K562 (cell line): ENCODE measurements at regions not wholly inside any gene's neighbourhood (a gene's known extent, or its start where the extent isn't known, plus 50 kb on each side); places are given as distances from the start of the nearest gene placed in this dataset.

Experiments
- BCL6 ChIP-seq: fragments of 250-450 bp; sonication (Bioruptor Pico); IDR thresholded peaks from 2 replicates; pipeline ENCODE4 v1.4.0; 2020
- CCAR2 ChIP-seq: fragments of 200-400 bp; formaldehyde crosslinking; IDR thresholded peaks from 2 replicates; pipeline ENCODE4 v1.6.1; 2017; ENCODE audit warnings: mild to moderate bottlenecking, low read depth, low read length
- DIDO1 ChIP-seq: fragments of 450-650 bp; IDR thresholded peaks from 2 replicates; pipeline ENCODE4 v1.6.1; 2016; ENCODE audit warnings: low read depth, missing biosample characterization, missing genetic modification characterization
- HNRNPUL1 ChIP-seq: fragments of 200-400 bp; formaldehyde crosslinking; IDR thresholded peaks from 2 replicates; pipeline ENCODE4 v1.6.1; 2017; ENCODE audit warnings: low read length
- MAFK ChIP-seq: IDR thresholded peaks from 2 replicates; pipeline ENCODE4 v1.6.1; 2011; ENCODE audit warnings: low read length, improper control_type of control experiment
- NFXL1 ChIP-seq: fragments of 450-650 bp; formaldehyde crosslinking; IDR thresholded peaks from 2 replicates; pipeline ENCODE4 v1.4.0; 2021; ENCODE audit warnings: mild to moderate bottlenecking
- PCBP1 ChIP-seq: fragments of 200-400 bp; formaldehyde crosslinking; IDR thresholded peaks from 2 replicates; pipeline ENCODE4 v1.6.1; 2018; ENCODE audit warnings: mild to moderate bottlenecking, low read depth, low read length; ENCODE audit not compliant: poor library complexity, severe bottlenecking
- POLR2AphosphoS5 ChIP-seq: IDR thresholded peaks from 2 replicates; pipeline ENCODE4 v1.6.1; 2011; ENCODE audit warnings: mild to moderate bottlenecking, low read depth, low read length, moderate library complexity; ENCODE audit not compliant: control insufficient read depth, insufficient read depth
- SMAD1 ChIP-seq: fragments of 150-350 bp; IDR thresholded peaks from 2 replicates; pipeline ENCODE4 v1.6.1; 2014; ENCODE audit warnings: low read length, low read depth; ENCODE audit not compliant: partially characterized antibody
- SMARCA4 ChIP-seq: fragments of 450-650 bp; IDR thresholded peaks from 2 replicates; pipeline ENCODE4 v1.6.1; 2016
- SP1 ChIP-seq: sonication (generic); formaldehyde crosslinking; IDR thresholded peaks from 2 replicates; pipeline ENCODE4 v1.8.1; 2022; ENCODE audit warnings: mild to moderate bottlenecking, missing genetic modification reagents
- ZEB2 ChIP-seq: fragments of 450-650 bp; IDR thresholded peaks from 2 replicates; pipeline ENCODE4 v1.6.1; 2016
- ZNF274 ChIP-seq: IDR thresholded peaks from 2 replicates; pipeline ENCODE4 v1.6.1; 2011; ENCODE audit warnings: low read depth, mild to moderate bottlenecking, low read length, moderate library complexity, borderline replicate concordance
- ZNF324 ChIP-seq: fragments of 250-450 bp; sonication (Bioruptor Pico); IDR thresholded peaks from 2 replicates; pipeline ENCODE4 v1.4.0; 2020; ENCODE audit warnings: mild to moderate bottlenecking
- ZNF586 ChIP-seq: fragments of 450-650 bp; formaldehyde crosslinking; conservative IDR thresholded peaks from 2 replicates; pipeline ENCODE4 v1.4.0; 2020; ENCODE audit warnings: mild to moderate bottlenecking, moderate library complexity
- ZNF668 ChIP-seq: fragments of 250-450 bp; sonication (Bioruptor Pico); IDR thresholded peaks from 2 replicates; pipeline ENCODE4 v1.8.0; 2022; ENCODE audit warnings: mild to moderate bottlenecking, inconsistent platforms
- ZNF717 ChIP-seq: fragments of 250-450 bp; sonication (Bioruptor Pico); IDR thresholded peaks from 2 replicates; pipeline ENCODE4 v1.5.0; 2021
- TF ChIP-seq, protein P1 (sequence below): fragments of 450-650 bp; IDR thresholded peaks from 2 replicates; pipeline ENCODE4 v1.6.1; 2017; ENCODE audit warnings: antibody characterized with exemption, mild to moderate bottlenecking
- TF ChIP-seq, protein P2 (sequence below): sonication (generic); formaldehyde crosslinking; IDR thresholded peaks from 2 replicates; pipeline ENCODE4 v1.5.0; 2020; ENCODE audit warnings: missing genetic modification reagents
- TF ChIP-seq, protein P3 (sequence below): sonication (generic); formaldehyde crosslinking; IDR thresholded peaks from 2 replicates; pipeline ENCODE4 v1.8.0; 2022; ENCODE audit warnings: mild to moderate bottlenecking, missing genetic modification reagents
- TF ChIP-seq, protein P4 (sequence below): fragments of 250-450 bp; sonication (Bioruptor Pico); IDR thresholded peaks from 2 replicates; pipeline ENCODE4 v1.4.0; 2020; ENCODE audit warnings: mild to moderate bottlenecking
- TF ChIP-seq, protein P5 (sequence below): fragments of 450-650 bp; formaldehyde crosslinking; IDR thresholded peaks from 2 replicates; pipeline ENCODE4 v1.4.0; 2020; ENCODE audit warnings: mild to moderate bottlenecking, moderate library complexity

DNA sequence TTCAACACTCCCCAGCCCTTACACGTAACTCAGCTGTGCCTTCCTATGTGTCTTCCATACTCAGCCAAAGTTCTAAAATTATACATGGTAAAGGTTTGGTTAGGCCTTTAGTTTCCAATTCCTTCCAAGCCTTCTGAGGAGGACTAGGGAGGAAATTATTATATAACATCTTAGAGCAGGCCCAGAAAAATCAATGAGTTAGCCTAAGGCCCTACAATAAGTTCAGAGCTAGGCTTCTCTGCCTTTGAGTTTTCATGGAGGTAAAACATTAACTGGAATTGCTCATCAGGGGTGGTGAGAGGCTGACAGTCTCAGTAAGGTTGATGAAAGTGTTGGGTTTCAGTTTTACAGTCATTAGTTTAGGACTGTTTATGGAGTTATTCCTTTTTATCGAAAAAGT, 286.0 kb downstream of the ADGB start (continued):
- TF ChIP-seq, protein P1, sequence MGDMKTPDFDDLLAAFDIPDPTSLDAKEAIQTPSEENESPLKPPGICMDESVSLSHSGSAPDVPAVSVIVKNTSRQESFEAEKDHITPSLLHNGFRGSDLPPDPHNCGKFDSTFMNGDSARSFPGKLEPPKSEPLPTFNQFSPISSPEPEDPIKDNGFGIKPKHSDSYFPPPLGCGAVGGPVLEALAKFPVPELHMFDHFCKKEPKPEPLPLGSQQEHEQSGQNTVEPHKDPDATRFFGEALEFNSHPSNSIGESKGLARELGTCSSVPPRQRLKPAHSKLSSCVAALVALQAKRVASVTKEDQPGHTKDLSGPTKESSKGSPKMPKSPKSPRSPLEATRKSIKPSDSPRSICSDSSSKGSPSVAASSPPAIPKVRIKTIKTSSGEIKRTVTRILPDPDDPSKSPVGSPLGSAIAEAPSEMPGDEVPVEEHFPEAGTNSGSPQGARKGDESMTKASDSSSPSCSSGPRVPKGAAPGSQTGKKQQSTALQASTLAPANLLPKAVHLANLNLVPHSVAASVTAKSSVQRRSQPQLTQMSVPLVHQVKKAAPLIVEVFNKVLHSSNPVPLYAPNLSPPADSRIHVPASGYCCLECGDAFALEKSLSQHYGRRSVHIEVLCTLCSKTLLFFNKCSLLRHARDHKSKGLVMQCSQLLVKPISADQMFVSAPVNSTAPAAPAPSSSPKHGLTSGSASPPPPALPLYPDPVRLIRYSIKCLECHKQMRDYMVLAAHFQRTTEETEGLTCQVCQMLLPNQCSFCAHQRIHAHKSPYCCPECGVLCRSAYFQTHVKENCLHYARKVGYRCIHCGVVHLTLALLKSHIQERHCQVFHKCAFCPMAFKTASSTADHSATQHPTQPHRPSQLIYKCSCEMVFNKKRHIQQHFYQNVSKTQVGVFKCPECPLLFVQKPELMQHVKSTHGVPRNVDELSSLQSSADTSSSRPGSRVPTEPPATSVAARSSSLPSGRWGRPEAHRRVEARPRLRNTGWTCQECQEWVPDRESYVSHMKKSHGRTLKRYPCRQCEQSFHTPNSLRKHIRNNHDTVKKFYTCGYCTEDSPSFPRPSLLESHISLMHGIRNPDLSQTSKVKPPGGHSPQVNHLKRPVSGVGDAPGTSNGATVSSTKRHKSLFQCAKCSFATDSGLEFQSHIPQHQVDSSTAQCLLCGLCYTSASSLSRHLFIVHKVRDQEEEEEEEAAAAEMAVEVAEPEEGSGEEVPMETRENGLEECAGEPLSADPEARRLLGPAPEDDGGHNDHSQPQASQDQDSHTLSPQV, result peak; percentile 44; the same call in 1 of the 2 replicates
- TF ChIP-seq DIDO1 (no peak), BCL6 (CRISPR knock-in tag) (0 out of 2 replicates have a peak, but pooled peaks have one; percentile 4), SP1 (CRISPR knock-in tag) (no peak), HNRNPUL1 (no peak), MAFK (0 out of 2 replicates have a peak, but pooled peaks have one; percentile 6), NFXL1 (CRISPR knock-in tag) (no peak), ZNF274 (no peak), ZNF717 (CRISPR knock-in tag) (no peak), PCBP1 (no peak), ZNF668 (CRISPR knock-in tag) (no peak), ZNF324 (CRISPR knock-in tag) (0 out of 2 replicates have a peak, but pooled peaks have one; percentile 27), SMAD1 (peak; percentile 34), ZEB2 (no peak), ZNF586 (CRISPR knock-in tag) (0 out of 2 replicates have a peak, but pooled peaks have one; percentile 2), POLR2AphosphoS5 (peak; percentile 25; the same call in 1 of the 2 replicates), SMARCA4 (no peak), CCAR2 (no peak)
- TF ChIP-seq, protein P2, sequence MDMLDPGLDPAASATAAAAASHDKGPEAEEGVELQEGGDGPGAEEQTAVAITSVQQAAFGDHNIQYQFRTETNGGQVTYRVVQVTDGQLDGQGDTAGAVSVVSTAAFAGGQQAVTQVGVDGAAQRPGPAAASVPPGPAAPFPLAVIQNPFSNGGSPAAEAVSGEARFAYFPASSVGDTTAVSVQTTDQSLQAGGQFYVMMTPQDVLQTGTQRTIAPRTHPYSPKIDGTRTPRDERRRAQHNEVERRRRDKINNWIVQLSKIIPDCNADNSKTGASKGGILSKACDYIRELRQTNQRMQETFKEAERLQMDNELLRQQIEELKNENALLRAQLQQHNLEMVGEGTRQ (CRISPR knock-in tag), result no peak
- TF ChIP-seq, protein P3, sequence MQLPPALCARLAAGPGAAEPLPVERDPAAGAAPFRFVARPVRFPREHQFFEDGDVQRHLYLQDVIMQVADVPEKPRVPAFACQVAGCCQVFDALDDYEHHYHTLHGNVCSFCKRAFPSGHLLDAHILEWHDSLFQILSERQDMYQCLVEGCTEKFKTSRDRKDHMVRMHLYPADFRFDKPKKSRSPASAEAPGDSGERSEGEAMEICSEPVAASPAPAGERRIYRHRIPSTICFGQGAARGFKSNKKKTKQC (CRISPR knock-in tag), result no peak
- TF ChIP-seq, protein P4, sequence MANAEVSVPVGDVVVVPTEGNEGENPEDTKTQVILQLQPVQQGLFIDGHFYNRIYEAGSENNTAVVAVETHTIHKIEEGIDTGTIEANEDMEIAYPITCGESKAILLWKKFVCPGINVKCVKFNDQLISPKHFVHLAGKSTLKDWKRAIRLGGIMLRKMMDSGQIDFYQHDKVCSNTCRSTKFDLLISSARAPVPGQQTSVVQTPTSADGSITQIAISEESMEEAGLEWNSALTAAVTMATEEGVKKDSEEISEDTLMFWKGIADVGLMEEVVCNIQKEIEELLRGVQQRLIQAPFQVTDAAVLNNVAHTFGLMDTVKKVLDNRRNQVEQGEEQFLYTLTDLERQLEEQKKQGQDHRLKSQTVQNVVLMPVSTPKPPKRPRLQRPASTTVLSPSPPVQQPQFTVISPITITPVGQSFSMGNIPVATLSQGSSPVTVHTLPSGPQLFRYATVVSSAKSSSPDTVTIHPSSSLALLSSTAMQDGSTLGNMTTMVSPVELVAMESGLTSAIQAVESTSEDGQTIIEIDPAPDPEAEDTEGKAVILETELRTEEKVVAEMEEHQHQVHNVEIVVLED, result peak; percentile 19; the same call in 1 of the 2 replicates
- TF ChIP-seq, protein P5, sequence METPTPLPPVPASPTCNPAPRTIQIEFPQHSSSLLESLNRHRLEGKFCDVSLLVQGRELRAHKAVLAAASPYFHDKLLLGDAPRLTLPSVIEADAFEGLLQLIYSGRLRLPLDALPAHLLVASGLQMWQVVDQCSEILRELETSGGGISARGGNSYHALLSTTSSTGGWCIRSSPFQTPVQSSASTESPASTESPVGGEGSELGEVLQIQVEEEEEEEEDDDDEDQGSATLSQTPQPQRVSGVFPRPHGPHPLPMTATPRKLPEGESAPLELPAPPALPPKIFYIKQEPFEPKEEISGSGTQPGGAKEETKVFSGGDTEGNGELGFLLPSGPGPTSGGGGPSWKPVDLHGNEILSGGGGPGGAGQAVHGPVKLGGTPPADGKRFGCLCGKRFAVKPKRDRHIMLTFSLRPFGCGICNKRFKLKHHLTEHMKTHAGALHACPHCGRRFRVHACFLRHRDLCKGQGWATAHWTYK, result no peak
